GM23338 (cell line): ENCODE measurements at regions not wholly inside any gene's neighbourhood (a gene's known extent, or its start where the extent isn't known, plus 50 kb on each side); places are given as distances from the start of the nearest gene placed in this dataset.

ENCODE experiments used
- CREB1 ChIP-seq: fragments of 250-450 bp; sonication (Bioruptor Pico); IDR thresholded peaks from 2 replicates; pipeline ENCODE4 v1.5.0; 2020; ENCODE audit warnings: low read depth, mild to moderate bottlenecking, moderate library complexity
- EZH2 ChIP-seq: fragments of 200-600 bp; sonication (generic); IDR thresholded peaks from one replicate; pipeline ENCODE4 v1.8.0; 2017; ENCODE audit warnings: antibody characterized with exemption, mild to moderate bottlenecking, low read depth; ENCODE audit not compliant: unreplicated experiment
- EZH2phosphoT487 ChIP-seq: fragments of 200-600 bp; sonication (generic); IDR thresholded peaks from one replicate; pipeline ENCODE4 v1.8.1; 2018; ENCODE audit warnings: antibody characterized with exemption; ENCODE audit not compliant: unreplicated experiment
- JUNB ChIP-seq: IDR thresholded peaks from one replicate; pipeline ENCODE4 v1.6.1; 2016; ENCODE audit warnings: antibody characterized with exemption; ENCODE audit not compliant: unreplicated experiment
- NANOG ChIP-seq: IDR thresholded peaks from 2 replicates; pipeline ENCODE4 v1.6.1; 2016; ENCODE audit warnings: antibody characterized with exemption, borderline replicate concordance
- POLR2AphosphoS5 ChIP-seq: IDR thresholded peaks from 2 replicates; pipeline ENCODE4 v1.6.1; 2016; ENCODE audit warnings: antibody characterized with exemption, low read depth
- STAT1 ChIP-seq: IDR thresholded peaks from one replicate; pipeline ENCODE4 v1.6.1; 2016; ENCODE audit warnings: antibody characterized with exemption; ENCODE audit not compliant: unreplicated experiment
- ZNF331 ChIP-seq: fragments of 250-450 bp; sonication (Bioruptor Pico); IDR thresholded peaks from 2 replicates; pipeline ENCODE4 v1.5.0; 2020; ENCODE audit warnings: low read depth, mild to moderate bottlenecking, moderate library complexity
- ZNF462 ChIP-seq: fragments of 250-450 bp; sonication (Bioruptor Pico); IDR thresholded peaks from 2 replicates; pipeline ENCODE4 v1.5.0; 2020; ENCODE audit warnings: mild to moderate bottlenecking, moderate library complexity
- TF ChIP-seq, protein P1 (sequence below): IDR thresholded peaks from 2 replicates; pipeline ENCODE4 v1.6.1; 2016; ENCODE audit warnings: antibody characterized with exemption
- TF ChIP-seq, protein P2 (sequence below): IDR thresholded peaks from one replicate; pipeline ENCODE4 v1.6.1; 2018; ENCODE audit warnings: antibody characterized with exemption; ENCODE audit not compliant: unreplicated experiment

GRCh38 chr6:40720375-40720748 lies 133.2 kb upstream of the LRFN2 start (continued):
- TF ChIP-seq ZNF462 = no peak
- TF ChIP-seq ZNF331 = no peak
- no peak for TF ChIP-seq CREB1 (CRISPR knock-in tag)
- TF ChIP-seq POLR2AphosphoS5 = no peak
- no peak for TF ChIP-seq EZH2
- TF ChIP-seq NANOG = no peak
- TF ChIP-seq JUNB = no peak
- TF ChIP-seq STAT1 = no peak
- TF ChIP-seq EZH2phosphoT487 = no peak
- TF ChIP-seq, protein P1, sequence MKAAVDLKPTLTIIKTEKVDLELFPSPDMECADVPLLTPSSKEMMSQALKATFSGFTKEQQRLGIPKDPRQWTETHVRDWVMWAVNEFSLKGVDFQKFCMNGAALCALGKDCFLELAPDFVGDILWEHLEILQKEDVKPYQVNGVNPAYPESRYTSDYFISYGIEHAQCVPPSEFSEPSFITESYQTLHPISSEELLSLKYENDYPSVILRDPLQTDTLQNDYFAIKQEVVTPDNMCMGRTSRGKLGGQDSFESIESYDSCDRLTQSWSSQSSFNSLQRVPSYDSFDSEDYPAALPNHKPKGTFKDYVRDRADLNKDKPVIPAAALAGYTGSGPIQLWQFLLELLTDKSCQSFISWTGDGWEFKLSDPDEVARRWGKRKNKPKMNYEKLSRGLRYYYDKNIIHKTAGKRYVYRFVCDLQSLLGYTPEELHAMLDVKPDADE = no peak
- TF ChIP-seq, protein P2, sequence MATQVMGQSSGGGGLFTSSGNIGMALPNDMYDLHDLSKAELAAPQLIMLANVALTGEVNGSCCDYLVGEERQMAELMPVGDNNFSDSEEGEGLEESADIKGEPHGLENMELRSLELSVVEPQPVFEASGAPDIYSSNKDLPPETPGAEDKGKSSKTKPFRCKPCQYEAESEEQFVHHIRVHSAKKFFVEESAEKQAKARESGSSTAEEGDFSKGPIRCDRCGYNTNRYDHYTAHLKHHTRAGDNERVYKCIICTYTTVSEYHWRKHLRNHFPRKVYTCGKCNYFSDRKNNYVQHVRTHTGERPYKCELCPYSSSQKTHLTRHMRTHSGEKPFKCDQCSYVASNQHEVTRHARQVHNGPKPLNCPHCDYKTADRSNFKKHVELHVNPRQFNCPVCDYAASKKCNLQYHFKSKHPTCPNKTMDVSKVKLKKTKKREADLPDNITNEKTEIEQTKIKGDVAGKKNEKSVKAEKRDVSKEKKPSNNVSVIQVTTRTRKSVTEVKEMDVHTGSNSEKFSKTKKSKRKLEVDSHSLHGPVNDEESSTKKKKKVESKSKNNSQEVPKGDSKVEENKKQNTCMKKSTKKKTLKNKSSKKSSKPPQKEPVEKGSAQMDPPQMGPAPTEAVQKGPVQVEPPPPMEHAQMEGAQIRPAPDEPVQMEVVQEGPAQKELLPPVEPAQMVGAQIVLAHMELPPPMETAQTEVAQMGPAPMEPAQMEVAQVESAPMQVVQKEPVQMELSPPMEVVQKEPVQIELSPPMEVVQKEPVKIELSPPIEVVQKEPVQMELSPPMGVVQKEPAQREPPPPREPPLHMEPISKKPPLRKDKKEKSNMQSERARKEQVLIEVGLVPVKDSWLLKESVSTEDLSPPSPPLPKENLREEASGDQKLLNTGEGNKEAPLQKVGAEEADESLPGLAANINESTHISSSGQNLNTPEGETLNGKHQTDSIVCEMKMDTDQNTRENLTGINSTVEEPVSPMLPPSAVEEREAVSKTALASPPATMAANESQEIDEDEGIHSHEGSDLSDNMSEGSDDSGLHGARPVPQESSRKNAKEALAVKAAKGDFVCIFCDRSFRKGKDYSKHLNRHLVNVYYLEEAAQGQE = no peak
